Mucosa of descending colon (tissue), 3 donors: ENCODE measurements at regions not wholly inside any gene's neighbourhood (a gene's known extent, or its start where the extent isn't known, plus 50 kb on each side); places are given as distances from the start of the nearest gene placed in this dataset.

ENCODE experiments used
- ATAC-seq: fragments of 200-7000 bp; cut with Tn5 transposase; one replicate; pipeline ENCODE4 v1.9.1; 2020; ENCODE audit warnings: mild to moderate bottlenecking, moderate library complexity
- DNase-seq, 3 donors: peaks; one replicate each; pipeline ENCODE4 v3.0.0-alpha.2; 2020
- H3K36me3 ChIP-seq: fragments of 200-600 bp; one replicate; pipeline ENCODE4 v1.8.0; 2021; ENCODE audit warnings: low read depth, mild to moderate bottlenecking
- H3K4me1 ChIP-seq: fragments of 200-600 bp; one replicate; pipeline ENCODE4 v1.8.0; 2021; ENCODE audit warnings: low read depth, mild to moderate bottlenecking
- H3K4me3 ChIP-seq: fragments of 200-600 bp; one replicate; pipeline ENCODE4 v1.8.0; 2021; ENCODE audit warnings: mild to moderate bottlenecking
- H3K9me3 ChIP-seq: fragments of 200-600 bp; one replicate; pipeline ENCODE4 v1.8.0; 2021; ENCODE audit warnings: mild to moderate bottlenecking
- CTCF ChIP-seq: fragments of 200-600 bp; IDR thresholded peaks from one replicate; pipeline ENCODE4 v1.8.0; 2022; ENCODE audit warnings: antibody characterized with exemption, mild to moderate bottlenecking
- intact Hi-C, 2 donors: fragments of 100-400 bp; cut with DNase I in 1 of 2; cut with micrococcal nuclease in 1 of 2; formaldehyde crosslinking; loops; one replicate each; pipeline versions ENCODE4 v1.11.0 to v1.11.1; 2022; cut with DNase I, micrococcal nuclease
- donor health status: DM: no; HTN: no; CAD: no; lungs with moderate emphysema.
- donor health status: DM: no; HTN: no; CAD: no.
- donor health status: DM: no; HTN: yes; CAD: no.

DNA sequence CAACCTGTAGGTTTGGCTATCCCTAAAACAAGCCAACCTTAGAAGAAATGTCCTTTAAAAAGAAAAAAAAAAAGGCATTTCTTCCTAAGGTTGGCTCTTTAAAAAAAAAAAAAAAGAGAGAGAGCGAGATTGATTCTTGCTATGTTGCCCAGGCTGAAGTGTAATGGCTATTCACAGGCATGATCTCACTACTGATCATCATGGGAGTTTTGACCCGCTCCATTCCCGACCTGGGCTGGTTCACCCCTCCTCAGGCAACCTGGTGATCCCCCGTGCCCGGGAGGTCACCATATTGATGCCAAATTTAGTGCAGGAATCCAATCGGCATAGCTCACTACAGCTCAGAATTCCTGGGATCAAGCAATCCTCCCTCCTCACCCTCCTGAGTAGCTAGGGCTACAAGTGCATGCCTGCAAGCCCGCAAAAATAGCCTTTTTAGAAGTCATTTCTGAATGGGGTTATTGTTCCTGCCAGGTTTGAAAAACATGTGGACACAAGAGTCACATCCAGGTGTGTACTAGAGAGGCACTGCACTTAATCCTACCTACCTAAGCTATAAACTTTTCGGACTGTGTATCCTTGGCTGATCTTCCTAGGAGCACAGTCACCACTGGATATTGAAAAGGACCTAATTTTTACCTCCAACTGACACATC, 61.4 kb upstream of the ZCCHC13 start:
- Histone ChIP-seq H3K9me3 (no peaks in the 10 kb centered on the region), H3K4me3 (no peak overlapping the region), H3K36me3 (no peaks in the 10 kb centered on the region), H3K4me1 (peaks cover 2% of the 10 kb centered on the region)
- DNase-seq: no peak
- TF ChIP-seq CTCF: no peak
- ATAC-seq: peak; percentile 44
- intact Hi-C loops: no loop called here

GRCh38 chrX:74242050-74242449, 61.9 kb upstream of the ZCCHC13 start:
- Histone ChIP-seq H3K4me1 (peaks cover 2% of the 10 kb centered on the region), H3K36me3 (no peaks in the 10 kb centered on the region), H3K9me3 (no peaks in the 10 kb centered on the region), H3K4me3 (no peak overlapping the region)
- no peak for TF ChIP-seq CTCF
- intact Hi-C loops: no loop called here
- DNase-seq (no peak), ATAC-seq (peak; percentile 59)

GRCh38 chrX:74238771-74239170, 65.2 kb upstream of the ZCCHC13 start:
- no peak for ATAC-seq
- intact Hi-C loops: no loop called here
- Histone ChIP-seq H3K4me3 (no peak overlapping the region), H3K9me3 (no peaks in the 10 kb centered on the region), H3K4me1 (peaks cover 2% of the 10 kb centered on the region), H3K36me3 (no peaks in the 10 kb centered on the region)
- no peak for DNase-seq
- no peak for TF ChIP-seq CTCF

DNA sequence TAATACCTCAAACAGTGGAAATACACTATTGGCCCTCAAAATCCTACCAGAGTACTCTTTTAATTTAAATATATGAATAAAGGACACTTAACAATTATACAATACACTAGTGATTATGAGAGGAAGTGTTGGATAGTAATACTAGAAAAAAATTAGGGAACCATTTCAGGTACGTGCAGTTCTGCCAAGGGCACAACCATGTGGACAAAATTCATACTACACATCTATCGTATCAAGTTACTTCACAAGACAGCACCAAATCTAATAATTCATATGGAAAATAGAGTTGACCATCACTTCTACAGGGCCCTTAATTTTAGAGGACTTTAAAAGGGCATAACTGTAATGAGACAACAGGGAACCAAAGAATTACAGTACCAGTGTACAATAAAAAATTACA, 69.2 kb upstream of the ZCCHC13 start:
- intact Hi-C loops: no loop called here
- ATAC-seq (no peak), DNase-seq (no peak)
- Histone ChIP-seq H3K36me3 (no peaks in the 10 kb centered on the region), H3K4me1 (no peaks in the 10 kb centered on the region), H3K4me3 (no peak overlapping the region), H3K9me3 (no peaks in the 10 kb centered on the region)
- no peak for TF ChIP-seq CTCF

- intact Hi-C loops: no loop called here
- Histone ChIP-seq H3K4me3 (no peak overlapping the region), H3K36me3 (no peaks in the 10 kb centered on the region), H3K4me1 (no peaks in the 10 kb centered on the region), H3K9me3 (no peaks in the 10 kb centered on the region)
- no peak for TF ChIP-seq CTCF
- DNase-seq (no peak), ATAC-seq (no peak)
Measured at GRCh38 chrX:74232859-74233258, 71.1 kb upstream of the ZCCHC13 start.

DNA sequence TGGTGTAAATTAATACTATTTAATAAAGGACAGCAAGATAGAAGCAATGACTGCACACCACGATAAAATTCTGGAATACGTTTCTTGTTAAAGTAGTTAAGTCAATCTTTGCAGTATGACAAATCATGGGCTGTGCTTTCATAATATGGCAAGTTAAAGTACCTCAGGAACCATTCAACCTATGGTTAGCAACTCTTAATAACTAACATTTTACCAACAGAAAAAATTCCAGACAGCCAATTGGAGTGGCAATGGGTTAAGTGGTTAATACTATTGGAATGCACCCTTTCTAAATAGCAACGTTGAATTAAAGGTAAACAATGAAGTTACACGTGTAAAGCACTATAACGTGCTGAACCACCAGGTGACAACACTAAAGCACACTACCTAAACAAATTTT, 72.4 kb upstream of the ZCCHC13 start:
- Histone ChIP-seq H3K4me3 (no peak overlapping the region), H3K9me3 (no peaks in the 10 kb centered on the region), H3K4me1 (no peaks in the 10 kb centered on the region), H3K36me3 (no peaks in the 10 kb centered on the region)
- no peak for TF ChIP-seq CTCF
- ATAC-seq (no peak), DNase-seq (no peak)
- intact Hi-C loops: no loop called here
